ENCODE measurements at regions not wholly inside any gene's neighbourhood (a gene's known extent, or its start where the extent isn't known, plus 50 kb on each side); places are given as distances from the start of the nearest gene placed in this dataset.

- H3K4me1 ChIP-seq (ENCODE audit: insufficient read depth, low read length, poor library complexity, severe bottlenecking): no peaks in the 10 kb centered on the region
- TF ChIP-seq EZH2 (IDR thresholded peaks at IDR 0.05; ENCODE audit: borderline replicate concordance, low read depth, low read length, poor library complexity, severe bottlenecking) (no peak), CTCF (conservative IDR thresholded peaks at IDR 0.05; ENCODE audit: low read depth, low read length) (no peak)
- intact Hi-C loops (cut with micrococcal nuclease; ENCODE audit: unreplicated experiment): no loop called here
- no TSS peak for BruUV-seq (replicated peaks)
- DNase-seq (ENCODE audit: low spot score): no peak
- no peak overlapping the region for H3K4me3 ChIP-seq (ENCODE audit: low read depth, low read length, poor library complexity, severe bottlenecking)
- ChIA-PET CTCF (no interaction called here), POLR2A (ENCODE audit: low non-redundant PET) (no interaction called here)
- no peaks in the 10 kb centered on the region for H3K36me3 ChIP-seq (ENCODE audit: insufficient read depth, low read length, poor library complexity, severe bottlenecking)
- no peaks in the 10 kb centered on the region for H3K27me3 ChIP-seq (replicated peaks; ENCODE audit: insufficient read depth, low read depth, low read length, poor library complexity)
- no peak overlapping the region for H3K27ac ChIP-seq (ENCODE audit: low read depth, low read length, poor library complexity, severe bottlenecking)
- no peaks in the 10 kb centered on the region for H3K9me3 ChIP-seq (ENCODE audit: low read depth, low read length, poor library complexity, severe bottlenecking)
Observed at GRCh38 chr5:133679534-133679933, 67.2 kb upstream of the FSTL4 start.

- H3K4me1 ChIP-seq (ENCODE audit: insufficient read depth, low read length, poor library complexity, severe bottlenecking): no peaks in the 10 kb centered on the region
- CTCF ChIA-PET: no interaction called here
- DNase-seq (ENCODE audit: low spot score): no peak
- H3K27ac ChIP-seq (ENCODE audit: low read depth, low read length, poor library complexity, severe bottlenecking): no peak overlapping the region
- intact Hi-C loops (cut with micrococcal nuclease; ENCODE audit: unreplicated experiment): no loop called here
- no peak for TF ChIP-seq EZH2 (IDR thresholded peaks at IDR 0.05; ENCODE audit: borderline replicate concordance, low read depth, low read length, poor library complexity, severe bottlenecking)
- TF ChIP-seq CTCF (conservative IDR thresholded peaks at IDR 0.05; ENCODE audit: low read depth, low read length): no peak
- no TSS peak for BruUV-seq (replicated peaks)
- POLR2A ChIA-PET (ENCODE audit: low non-redundant PET): no interaction called here
- H3K9me3 ChIP-seq (ENCODE audit: low read depth, low read length, poor library complexity, severe bottlenecking): no peaks in the 10 kb centered on the region
- no peaks in the 10 kb centered on the region for H3K27me3 ChIP-seq (replicated peaks; ENCODE audit: insufficient read depth, low read depth, low read length, poor library complexity)
- H3K36me3 ChIP-seq (ENCODE audit: insufficient read depth, low read length, poor library complexity, severe bottlenecking): no peaks in the 10 kb centered on the region
- H3K4me3 ChIP-seq (ENCODE audit: low read depth, low read length, poor library complexity, severe bottlenecking): no peak overlapping the region
Observed at GRCh38 chr5:133675376-133676154, 63.2 kb upstream of the FSTL4 start.

GRCh38 chr5:133670336-133670735 lies 58.0 kb upstream of the FSTL4 start:
- no peak for DNase-seq (ENCODE audit: low spot score)
- Histone ChIP-seq H3K4me3 (ENCODE audit: low read depth, low read length, poor library complexity, severe bottlenecking) (no peak overlapping the region), H3K36me3 (ENCODE audit: insufficient read depth, low read length, poor library complexity, severe bottlenecking) (no peaks in the 10 kb centered on the region), H3K27me3 (replicated peaks; ENCODE audit: insufficient read depth, low read depth, low read length, poor library complexity) (no peaks in the 10 kb centered on the region), H3K27ac (ENCODE audit: low read depth, low read length, poor library complexity, severe bottlenecking) (no peak overlapping the region), H3K4me1 (ENCODE audit: insufficient read depth, low read length, poor library complexity, severe bottlenecking) (no peaks in the 10 kb centered on the region), H3K9me3 (ENCODE audit: low read depth, low read length, poor library complexity, severe bottlenecking) (no peaks in the 10 kb centered on the region)
- ChIA-PET CTCF (no interaction called here), POLR2A (ENCODE audit: low non-redundant PET) (no interaction called here)
- intact Hi-C loops (cut with micrococcal nuclease; ENCODE audit: unreplicated experiment): no loop called here
- TF ChIP-seq EZH2 (IDR thresholded peaks at IDR 0.05; ENCODE audit: borderline replicate concordance, low read depth, low read length, poor library complexity, severe bottlenecking) (no peak), CTCF (conservative IDR thresholded peaks at IDR 0.05; ENCODE audit: low read depth, low read length) (no peak)
- BruUV-seq (replicated peaks): no TSS peak
